Stomach (tissue), 4 donors: ENCODE measurements at regions not wholly inside any gene's neighbourhood (a gene's known extent, or its start where the extent isn't known, plus 50 kb on each side); places are given as distances from the start of the nearest gene placed in this dataset.

ENCODE experiments used
- EP300 ChIP-seq: sonication (generic); formaldehyde crosslinking; IDR thresholded peaks from one replicate; pipeline ENCODE4 v1.6.1; 2017; ENCODE audit warnings: antibody characterized with exemption
- POLR2AphosphoS5 ChIP-seq, 3 donors: sonication (generic); formaldehyde crosslinking; IDR thresholded peaks; one replicate each; pipeline ENCODE4 v1.6.1; 2016; ENCODE audit warnings: antibody characterized with exemption in 3 of 3

DNA sequence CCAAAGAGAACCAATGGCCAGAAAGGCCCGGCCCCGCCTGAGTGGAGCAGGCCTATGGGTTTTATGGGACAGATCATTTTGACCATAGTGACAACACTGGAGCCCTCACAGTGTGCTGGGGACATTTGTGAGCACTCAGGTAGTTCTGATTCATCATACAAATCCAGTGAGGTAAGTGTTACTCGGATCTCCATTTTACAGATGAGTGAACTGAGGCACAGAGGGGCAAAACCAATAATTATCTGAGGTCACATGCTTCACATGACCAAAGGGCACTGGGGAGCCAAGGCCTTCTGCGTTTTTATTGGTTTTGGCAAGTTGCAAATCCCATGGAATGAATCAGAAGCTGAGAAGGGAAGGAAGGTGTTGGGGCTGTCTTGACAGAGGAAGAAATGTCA is 111.5 kb upstream of the MGAT5 start:
- TF ChIP-seq POLR2AphosphoS5 (IDR thresholded peaks at IDR 0.05) (no peak), EP300 (no peak)
